ENCODE measurements at regions not wholly inside any gene's neighbourhood (a gene's known extent, or its start where the extent isn't known, plus 50 kb on each side); places are given as distances from the start of the nearest gene placed in this dataset.

DNA sequence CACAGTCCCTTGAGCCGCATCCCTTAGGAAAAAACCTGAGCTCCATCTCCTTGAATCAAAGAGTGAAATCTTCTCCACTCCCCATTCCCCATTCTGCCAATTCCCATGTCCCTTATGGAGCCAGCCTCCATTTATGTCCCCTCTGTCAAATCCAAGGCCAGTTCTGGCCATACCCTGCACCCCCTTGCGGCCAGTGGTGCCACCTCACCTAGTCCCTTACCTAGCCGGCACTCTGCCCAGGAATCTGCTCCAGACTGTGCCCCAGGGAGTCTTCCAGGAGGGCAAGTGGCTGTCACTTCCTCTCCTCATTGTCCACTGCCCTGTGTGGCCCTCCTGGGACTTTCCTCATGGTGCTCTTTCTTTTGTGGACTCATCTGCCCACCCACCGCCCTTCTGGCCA is 195.4 kb upstream of the RMP24 start:
- TF ChIP-seq POLR2AphosphoS5 (IDR thresholded peaks at IDR 0.05) = no peak
- TF ChIP-seq, protein P1, sequence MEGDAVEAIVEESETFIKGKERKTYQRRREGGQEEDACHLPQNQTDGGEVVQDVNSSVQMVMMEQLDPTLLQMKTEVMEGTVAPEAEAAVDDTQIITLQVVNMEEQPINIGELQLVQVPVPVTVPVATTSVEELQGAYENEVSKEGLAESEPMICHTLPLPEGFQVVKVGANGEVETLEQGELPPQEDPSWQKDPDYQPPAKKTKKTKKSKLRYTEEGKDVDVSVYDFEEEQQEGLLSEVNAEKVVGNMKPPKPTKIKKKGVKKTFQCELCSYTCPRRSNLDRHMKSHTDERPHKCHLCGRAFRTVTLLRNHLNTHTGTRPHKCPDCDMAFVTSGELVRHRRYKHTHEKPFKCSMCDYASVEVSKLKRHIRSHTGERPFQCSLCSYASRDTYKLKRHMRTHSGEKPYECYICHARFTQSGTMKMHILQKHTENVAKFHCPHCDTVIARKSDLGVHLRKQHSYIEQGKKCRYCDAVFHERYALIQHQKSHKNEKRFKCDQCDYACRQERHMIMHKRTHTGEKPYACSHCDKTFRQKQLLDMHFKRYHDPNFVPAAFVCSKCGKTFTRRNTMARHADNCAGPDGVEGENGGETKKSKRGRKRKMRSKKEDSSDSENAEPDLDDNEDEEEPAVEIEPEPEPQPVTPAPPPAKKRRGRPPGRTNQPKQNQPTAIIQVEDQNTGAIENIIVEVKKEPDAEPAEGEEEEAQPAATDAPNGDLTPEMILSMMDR (IDR thresholded peaks at IDR 0.05) = no peak
- no peak for TF ChIP-seq POLR2A (IDR thresholded peaks at IDR 0.05)

Measured in transverse colon (tissue), 4 donors.